ENCODE measurements at regions not wholly inside any gene's neighbourhood (a gene's known extent, or its start where the extent isn't known, plus 50 kb on each side); places are given as distances from the start of the nearest gene placed in this dataset.
"Not testable (repeated sequence)": the region's sequence is repeated elsewhere in the genome, so short reads cannot be mapped to it uniquely, and the experiment has no call there.

DNA sequence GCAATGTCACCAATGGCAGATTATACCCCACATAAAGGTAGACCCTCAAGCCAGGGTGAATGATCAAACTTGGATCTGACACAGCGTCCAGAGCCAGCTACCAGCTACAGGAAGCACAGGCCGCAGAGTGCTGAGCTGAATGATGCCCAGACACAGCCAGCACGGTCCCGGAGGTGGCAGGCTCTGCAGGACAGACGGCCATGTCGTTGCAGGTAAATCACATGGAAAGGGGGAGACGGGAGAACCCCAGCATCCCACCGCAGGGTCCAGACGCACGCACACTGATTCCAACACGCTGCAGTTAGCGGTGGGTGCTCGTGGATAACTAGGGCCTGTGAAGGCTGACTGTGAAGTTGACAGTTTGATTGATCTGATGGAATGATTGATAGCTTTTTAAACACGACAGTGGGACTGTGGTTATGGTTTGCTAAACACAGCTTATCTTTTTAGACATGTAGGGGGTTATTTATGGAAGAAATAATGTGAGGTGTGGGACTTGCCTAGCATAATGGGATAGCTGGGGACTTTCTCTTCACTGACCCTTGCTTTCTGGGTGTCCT lies 228.5 kb downstream of the ERMARD start:
- Mint-ChIP-seq H3K4me1 (ENCODE audit: low read depth) (no peaks in the 10 kb centered on the region), H3K27ac (no peak overlapping the region), H3K36me3 (ENCODE audit: low read depth) (no peaks in the 10 kb centered on the region), H3K27me3 (ENCODE audit: low read depth) (no peaks in the 10 kb centered on the region), H3K9me3 (no peaks in the 10 kb centered on the region), H3K4me3 (no peak overlapping the region)
- DNase-seq (ENCODE audit: low spot score), result no peak

GRCh38 chr6:169978615-169979161 lies 227.3 kb downstream of the ERMARD start:
- no peaks in the 10 kb centered on the region for H3K36me3 Mint-ChIP-seq (ENCODE audit: low read depth)
- no peaks in the 10 kb centered on the region for H3K9me3 Mint-ChIP-seq
- H3K4me3 Mint-ChIP-seq, result no peak overlapping the region
- H3K4me1 Mint-ChIP-seq (ENCODE audit: low read depth), result no peaks in the 10 kb centered on the region
- no peak overlapping the region for H3K27ac Mint-ChIP-seq
- no peaks in the 10 kb centered on the region for H3K27me3 Mint-ChIP-seq (ENCODE audit: low read depth)
- DNase-seq (ENCODE audit: low spot score), result no peak

DNA sequence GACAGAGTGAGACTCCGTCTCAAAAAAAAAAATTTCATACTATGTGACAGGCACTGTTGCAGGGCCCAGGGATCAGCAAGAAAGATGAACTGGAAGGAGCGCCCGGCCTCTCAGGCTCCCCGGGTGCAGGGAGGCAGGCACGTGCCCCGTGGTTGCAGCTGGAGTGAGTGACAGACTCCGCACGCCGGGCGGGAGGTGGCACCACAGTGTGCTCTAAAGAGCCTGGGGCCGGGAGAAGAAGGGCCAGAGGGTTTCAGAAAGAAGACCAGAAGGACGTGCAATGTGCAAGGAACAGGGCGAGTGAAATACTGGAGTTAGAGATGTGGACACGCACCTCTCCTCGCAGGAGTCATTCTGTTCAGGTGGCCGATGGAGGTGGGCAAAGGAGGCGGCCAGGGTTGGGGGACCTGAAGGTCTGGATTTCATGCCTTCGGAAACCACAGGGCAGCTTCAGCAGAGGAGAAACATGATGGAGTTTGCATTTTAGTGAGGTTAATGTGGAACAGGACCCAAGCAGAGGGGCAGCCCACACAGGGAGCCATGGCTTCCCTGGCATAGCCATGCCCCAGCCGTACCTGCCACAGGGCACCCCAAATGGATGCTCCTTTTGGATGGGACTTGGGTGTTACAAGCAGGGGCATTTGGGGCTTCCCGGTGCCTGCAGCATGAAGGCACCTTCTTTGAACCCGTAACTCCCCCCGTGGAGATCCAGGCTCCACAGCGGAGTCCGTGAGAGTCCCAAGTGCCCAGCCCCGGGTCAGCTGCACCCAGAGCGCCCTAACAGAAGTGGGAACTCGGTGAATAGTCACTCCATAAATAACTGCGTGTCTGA lies 226.2 kb downstream of the ERMARD start:
- Mint-ChIP-seq H3K36me3 (ENCODE audit: low read depth) (no peaks in the 10 kb centered on the region), H3K9me3 (no peaks in the 10 kb centered on the region), H3K4me1 (ENCODE audit: low read depth) (no peaks in the 10 kb centered on the region), H3K4me3 (no peak overlapping the region), H3K27ac (no peak overlapping the region), H3K27me3 (ENCODE audit: low read depth) (no peaks in the 10 kb centered on the region)
- DNase-seq (ENCODE audit: low spot score), result no peak

- no peak for DNase-seq (ENCODE audit: low spot score)
- Mint-ChIP-seq H3K27ac (no peak overlapping the region), H3K4me1 (ENCODE audit: low read depth) (no peaks in the 10 kb centered on the region), H3K36me3 (ENCODE audit: low read depth) (no peaks in the 10 kb centered on the region), H3K9me3 (no peaks in the 10 kb centered on the region), H3K4me3 (no peak overlapping the region), H3K27me3 (ENCODE audit: low read depth) (no peaks in the 10 kb centered on the region)
Observed at GRCh38 chr6:169976301-169977081, 225.1 kb downstream of the ERMARD start.

DNA sequence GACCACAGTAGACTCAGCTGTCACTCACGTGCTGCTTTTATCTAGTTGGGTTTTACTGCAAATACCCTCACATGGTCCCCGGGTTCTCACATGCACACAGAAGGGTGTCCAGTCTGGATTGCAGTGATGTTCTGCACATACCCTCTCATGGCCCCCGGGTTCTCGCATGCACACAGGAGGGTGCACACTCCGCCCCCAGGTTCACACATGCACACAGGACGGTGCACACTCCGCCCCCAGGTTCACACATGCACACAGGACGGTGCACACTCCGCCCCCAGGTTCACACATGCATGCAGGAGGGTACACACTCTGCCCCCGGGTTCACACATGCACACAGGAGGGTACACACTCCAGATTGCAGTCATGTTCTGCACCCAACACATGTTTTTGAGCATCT lies 224.3 kb downstream of the ERMARD start:
- Mint-ChIP-seq H3K27me3 (ENCODE audit: low read depth) (no peaks in the 10 kb centered on the region), H3K4me3 (no peak overlapping the region), H3K27ac (no peak overlapping the region), H3K9me3 (no peaks in the 10 kb centered on the region), H3K36me3 (ENCODE audit: low read depth) (no peaks in the 10 kb centered on the region), H3K4me1 (ENCODE audit: low read depth) (no peaks in the 10 kb centered on the region)
- DNase-seq (ENCODE audit: low spot score), result no peak

GRCh38 chr6:169975286-169975685 lies 223.9 kb downstream of the ERMARD start:
- Mint-ChIP-seq H3K27ac (no peak overlapping the region), H3K9me3 (no peaks in the 10 kb centered on the region), H3K4me1 (ENCODE audit: low read depth) (no peaks in the 10 kb centered on the region), H3K36me3 (ENCODE audit: low read depth) (no peaks in the 10 kb centered on the region), H3K4me3 (no peak overlapping the region), H3K27me3 (ENCODE audit: low read depth) (no peaks in the 10 kb centered on the region)
- no peak for DNase-seq (ENCODE audit: low spot score)

DNA sequence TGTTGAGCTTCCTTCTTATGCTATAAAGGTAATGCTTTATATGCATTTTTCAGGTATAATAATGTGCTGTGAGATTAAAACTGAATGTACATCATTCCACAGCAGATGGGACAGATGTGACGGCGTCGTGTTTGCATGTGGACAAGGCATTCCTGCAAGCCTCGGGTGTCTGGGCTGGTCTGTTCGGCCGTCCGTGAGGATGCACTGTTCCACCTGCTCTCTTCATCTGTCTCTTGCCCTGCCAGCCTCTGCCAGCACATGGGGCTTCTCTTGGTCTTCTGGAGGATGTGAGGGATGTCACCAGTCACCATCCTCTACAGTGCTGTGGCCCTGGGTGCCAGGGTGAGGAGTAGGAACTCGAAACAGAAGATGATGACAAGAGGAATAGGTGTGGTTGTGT lies 223.2 kb downstream of the ERMARD start:
- no peaks in the 10 kb centered on the region for H3K27me3 Mint-ChIP-seq (ENCODE audit: low read depth)
- H3K36me3 Mint-ChIP-seq (ENCODE audit: low read depth), result no peaks in the 10 kb centered on the region
- no peak for DNase-seq (ENCODE audit: low spot score)
- no peaks in the 10 kb centered on the region for H3K9me3 Mint-ChIP-seq
- H3K27ac Mint-ChIP-seq, result no peak overlapping the region
- H3K4me3 Mint-ChIP-seq, result no peak overlapping the region
- no peaks in the 10 kb centered on the region for H3K4me1 Mint-ChIP-seq (ENCODE audit: low read depth)

DNA sequence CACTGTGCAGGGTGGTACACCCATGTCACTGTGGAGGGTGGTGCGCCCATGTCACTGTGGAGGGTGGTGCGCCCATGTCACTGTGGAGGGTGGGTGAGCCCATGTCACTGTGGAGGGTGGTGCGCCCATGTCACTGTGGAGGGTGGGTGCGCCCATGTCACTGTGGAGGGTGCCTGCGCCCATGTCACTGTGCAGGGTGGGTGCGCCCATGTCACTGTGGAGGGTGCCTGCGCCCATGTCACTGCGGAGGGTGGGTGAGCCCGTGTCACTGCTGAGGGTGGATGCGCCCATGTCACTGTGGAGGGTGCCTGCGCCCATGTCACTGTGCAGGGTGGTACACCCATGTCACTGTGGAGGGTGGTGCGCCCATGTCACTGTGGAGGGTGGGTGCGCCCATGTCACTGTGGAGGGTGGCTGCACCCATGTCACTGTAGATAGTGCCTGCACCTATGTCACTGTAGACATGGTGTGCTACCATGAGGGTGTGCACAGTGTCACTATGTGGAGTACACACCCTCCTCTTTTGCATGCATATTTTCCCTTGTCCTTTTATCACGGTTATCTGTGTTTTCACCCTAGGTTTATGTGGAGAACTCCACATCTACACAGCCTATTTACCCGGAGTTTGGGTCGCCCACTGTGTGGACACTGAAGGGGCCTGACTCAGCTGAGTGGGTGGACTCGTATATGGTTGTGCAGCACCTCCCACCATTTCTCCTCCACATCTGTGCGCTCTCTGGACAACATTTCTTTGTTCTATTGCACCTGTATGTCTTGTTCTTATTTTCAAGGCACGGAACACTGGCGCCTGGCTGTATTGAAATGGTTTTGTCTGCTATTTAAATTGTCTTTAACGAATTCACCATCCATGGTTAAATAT lies 222.4 kb downstream of the ERMARD start:
- H3K4me3 Mint-ChIP-seq; H3K27ac Mint-ChIP-seq; H3K36me3 Mint-ChIP-seq (ENCODE audit: low read depth); H3K27me3 Mint-ChIP-seq (ENCODE audit: low read depth); DNase-seq (ENCODE audit: low spot score); H3K9me3 Mint-ChIP-seq; H3K4me1 Mint-ChIP-seq (ENCODE audit: low read depth): not testable (repeated sequence)

- Mint-ChIP-seq H3K27me3 (ENCODE audit: low read depth) (no peaks in the 10 kb centered on the region), H3K9me3 (no peaks in the 10 kb centered on the region), H3K27ac (no peak overlapping the region), H3K36me3 (ENCODE audit: low read depth) (no peaks in the 10 kb centered on the region), H3K4me3 (no peak overlapping the region), H3K4me1 (ENCODE audit: low read depth) (no peaks in the 10 kb centered on the region)
- DNase-seq (ENCODE audit: low spot score), result no peak
Observed at GRCh38 chr6:169972736-169973135, 221.3 kb downstream of the ERMARD start.

- no peak for DNase-seq (ENCODE audit: low spot score)
Observed at GRCh38 chr6:169972101-169972651, 220.8 kb downstream of the ERMARD start.

GRCh38 chr6:169971081-169971861 lies 219.8 kb downstream of the ERMARD start:
- H3K27me3 Mint-ChIP-seq (ENCODE audit: low read depth), result no peaks in the 10 kb centered on the region
- no peak overlapping the region for H3K4me3 Mint-ChIP-seq
- DNase-seq (ENCODE audit: low spot score), result no peak
- no peaks in the 10 kb centered on the region for H3K36me3 Mint-ChIP-seq (ENCODE audit: low read depth)
- H3K4me1 Mint-ChIP-seq (ENCODE audit: low read depth), result no peaks in the 10 kb centered on the region
- no peak overlapping the region for H3K27ac Mint-ChIP-seq
- H3K9me3 Mint-ChIP-seq, result no peaks in the 10 kb centered on the region

More at GRCh38 chr6:169972101-169972651, 220.8 kb downstream of the ERMARD start:
- Mint-ChIP-seq H3K36me3 (ENCODE audit: low read depth) (no peaks in the 10 kb centered on the region), H3K4me1 (ENCODE audit: low read depth) (no peaks in the 10 kb centered on the region), H3K27me3 (ENCODE audit: low read depth) (no peaks in the 10 kb centered on the region), H3K9me3 (no peaks in the 10 kb centered on the region), H3K27ac (no peak overlapping the region), H3K4me3 (no peak overlapping the region)

DNA sequence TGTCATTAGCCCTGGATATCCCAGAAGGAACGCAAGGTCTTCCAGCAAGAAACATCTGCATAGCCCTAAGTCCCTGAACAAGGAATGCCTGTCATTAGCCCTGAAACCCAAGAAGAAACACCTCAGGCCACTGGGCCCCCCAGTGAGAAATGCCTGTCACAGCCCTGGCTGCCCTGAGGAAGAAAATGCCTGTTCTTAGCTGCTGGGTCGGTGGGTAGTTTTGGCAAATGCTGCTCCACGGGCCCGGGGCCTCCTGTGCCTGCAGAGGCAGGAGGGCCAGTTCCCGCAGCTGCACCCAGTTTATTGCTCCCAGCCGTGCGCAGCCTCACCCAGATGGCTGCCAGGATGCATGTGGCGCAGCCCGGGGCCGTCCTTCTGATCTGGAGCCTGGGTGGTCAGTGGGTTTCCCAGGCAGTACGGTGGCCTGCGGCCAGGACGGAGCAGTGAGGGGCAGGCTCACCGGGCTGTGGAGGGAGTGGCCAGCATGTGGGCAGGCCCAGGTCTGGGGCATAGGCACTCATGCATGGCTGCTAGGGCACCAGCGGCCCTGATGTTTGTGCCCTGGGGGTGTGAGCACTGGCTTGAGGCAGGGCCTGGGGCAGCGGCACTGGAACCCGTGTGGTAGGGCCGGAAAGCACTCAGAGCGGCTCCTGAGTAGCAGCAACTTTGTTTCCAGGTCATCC lies 219.0 kb downstream of the ERMARD start:
- Mint-ChIP-seq H3K9me3 (no peaks in the 10 kb centered on the region), H3K4me1 (ENCODE audit: low read depth) (no peaks in the 10 kb centered on the region), H3K27ac (no peak overlapping the region), H3K27me3 (ENCODE audit: low read depth) (no peaks in the 10 kb centered on the region), H3K4me3 (no peak overlapping the region), H3K36me3 (ENCODE audit: low read depth) (no peaks in the 10 kb centered on the region)
- DNase-seq (ENCODE audit: low spot score), result no peak

Measured in T-helper 2 cell treated with Interferon-gamma antibody and Interleukin-4, amounts not matched to agents 5 μg/mL and 100 μg/mL, for 36 hours (primary cell).